ENCODE measurements at regions not wholly inside any gene's neighbourhood (a gene's known extent, or its start where the extent isn't known, plus 50 kb on each side); places are given as distances from the start of the nearest gene placed in this dataset.
A peak's percentile ranks its signal among the peaks of the same experiment; 100 is the strongest.

GRCh38 chr11:131232261-131232660, 138.2 kb upstream of the NTM start:
- DNase-seq (ENCODE audit: low read depth in 3 of 3), result no peak

- no peak for DNase-seq (ENCODE audit: low read depth in 3 of 3)
Observed at GRCh38 chr11:131234221-131234620, 136.2 kb upstream of the NTM start.

- DNase-seq (ENCODE audit: low read depth in 3 of 3), result no peak
Observed at GRCh38 chr11:131235328-131236298, 134.8 kb upstream of the NTM start.

- DNase-seq (ENCODE audit: low read depth in 3 of 3), result no peak
Observed at GRCh38 chr11:131240421-131240820, 130.0 kb upstream of the NTM start.

- no peak for DNase-seq (ENCODE audit: low read depth in 3 of 3)
Observed at GRCh38 chr11:131242476-131243000, 127.9 kb upstream of the NTM start.

GRCh38 chr11:131246156-131246555, 124.3 kb upstream of the NTM start:
- no peak for DNase-seq (ENCODE audit: low read depth in 3 of 3)

GRCh38 chr11:131246663-131247062, 123.8 kb upstream of the NTM start:
- DNase-seq (ENCODE audit: low read depth in 3 of 3), result peak in 1 of 3 experiments; percentile 2

GRCh38 chr11:131248588-131248987, 121.8 kb upstream of the NTM start:
- DNase-seq (ENCODE audit: low read depth in 3 of 3), result no peak

- no peak for DNase-seq (ENCODE audit: low read depth in 3 of 3)
Observed at GRCh38 chr11:131253142-131253655, 117.2 kb upstream of the NTM start.

GRCh38 chr11:131253656-131254151, 116.7 kb upstream of the NTM start:
- DNase-seq (ENCODE audit: low read depth in 3 of 3), result no peak

GRCh38 chr11:131254254-131254653, 116.2 kb upstream of the NTM start:
- no peak for DNase-seq (ENCODE audit: low read depth in 3 of 3)

GRCh38 chr11:131274233-131274632, 96.2 kb upstream of the NTM start:
- DNase-seq (ENCODE audit: low read depth in 3 of 3), result no peak

- DNase-seq (ENCODE audit: low read depth in 3 of 3), result no peak
Observed at GRCh38 chr11:131275580-131275979, 94.8 kb upstream of the NTM start.

- no peak for DNase-seq (ENCODE audit: low read depth in 3 of 3)
Observed at GRCh38 chr11:131278472-131278871, 91.9 kb upstream of the NTM start.

- DNase-seq (ENCODE audit: low read depth in 3 of 3), result no peak
Observed at GRCh38 chr11:131279654-131280384, 90.6 kb upstream of the NTM start.

- DNase-seq (ENCODE audit: low read depth in 3 of 3), result no peak
Observed at GRCh38 chr11:131281316-131281715, 89.1 kb upstream of the NTM start.

GRCh38 chr11:131284041-131284440, 86.4 kb upstream of the NTM start:
- DNase-seq (ENCODE audit: low read depth in 3 of 3), result no peak

- no peak for DNase-seq (ENCODE audit: low read depth in 3 of 3)
Observed at GRCh38 chr11:131288521-131289091, 81.8 kb upstream of the NTM start.

- no peak for DNase-seq (ENCODE audit: low read depth in 3 of 3)
Observed at GRCh38 chr11:131290185-131290584, 80.2 kb upstream of the NTM start.

- no peak for DNase-seq (ENCODE audit: low read depth in 3 of 3)
Observed at GRCh38 chr11:131295986-131296385, 74.4 kb upstream of the NTM start.

GRCh38 chr11:131297441-131297840, 73.0 kb upstream of the NTM start:
- no peak for DNase-seq (ENCODE audit: low read depth in 3 of 3)

Measured in stimulated activated CD4-positive, alpha-beta T cell treated with anti-CD3 and anti-CD28 coated beads, TNF-alpha, amount 100 ng/mL, for 24 hours (primary cell).